ENCODE measurements at regions not wholly inside any gene's neighbourhood (a gene's known extent, or its start where the extent isn't known, plus 50 kb on each side); places are given as distances from the start of the nearest gene placed in this dataset.

DNA sequence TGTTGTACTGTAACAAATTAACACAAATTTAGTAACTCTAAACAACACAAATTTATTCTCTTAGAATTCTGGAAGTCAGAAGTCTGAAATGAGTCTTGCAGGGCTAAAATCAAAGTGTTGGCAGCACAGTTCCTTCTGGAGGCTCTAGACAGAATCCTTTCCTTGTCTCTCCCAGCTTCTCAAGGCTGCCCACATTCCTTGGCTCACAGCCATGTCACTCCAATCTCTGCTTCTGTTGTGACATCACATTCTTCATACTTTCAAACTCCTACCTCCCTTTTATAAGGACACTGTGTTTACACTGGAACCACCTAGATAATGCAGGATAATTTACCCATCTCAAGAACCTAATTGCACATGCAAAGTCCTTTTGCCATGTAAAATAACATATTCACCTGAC, 225.0 kb upstream of the PRMT6 start:
- H3K4me1 ChIP-seq (ENCODE audit: control insufficient read depth in 1 of 2, low read depth in 2 of 2) = no peaks in the 10 kb centered on the region
- H3K4me3 ChIP-seq = no peak overlapping the region
- H3K27ac ChIP-seq = no peak overlapping the region
- no peaks in the 10 kb centered on the region for H3K36me3 ChIP-seq
- ATAC-seq (ENCODE audit: insufficient number of reproducible peaks, low FRiP score, low read depth) (no peak), DNase-seq (ENCODE audit: low spot score) (no peak)
- peaks cover 5% of the 10 kb centered on the region for H3K9me3 ChIP-seq
- TF ChIP-seq, protein P1, sequence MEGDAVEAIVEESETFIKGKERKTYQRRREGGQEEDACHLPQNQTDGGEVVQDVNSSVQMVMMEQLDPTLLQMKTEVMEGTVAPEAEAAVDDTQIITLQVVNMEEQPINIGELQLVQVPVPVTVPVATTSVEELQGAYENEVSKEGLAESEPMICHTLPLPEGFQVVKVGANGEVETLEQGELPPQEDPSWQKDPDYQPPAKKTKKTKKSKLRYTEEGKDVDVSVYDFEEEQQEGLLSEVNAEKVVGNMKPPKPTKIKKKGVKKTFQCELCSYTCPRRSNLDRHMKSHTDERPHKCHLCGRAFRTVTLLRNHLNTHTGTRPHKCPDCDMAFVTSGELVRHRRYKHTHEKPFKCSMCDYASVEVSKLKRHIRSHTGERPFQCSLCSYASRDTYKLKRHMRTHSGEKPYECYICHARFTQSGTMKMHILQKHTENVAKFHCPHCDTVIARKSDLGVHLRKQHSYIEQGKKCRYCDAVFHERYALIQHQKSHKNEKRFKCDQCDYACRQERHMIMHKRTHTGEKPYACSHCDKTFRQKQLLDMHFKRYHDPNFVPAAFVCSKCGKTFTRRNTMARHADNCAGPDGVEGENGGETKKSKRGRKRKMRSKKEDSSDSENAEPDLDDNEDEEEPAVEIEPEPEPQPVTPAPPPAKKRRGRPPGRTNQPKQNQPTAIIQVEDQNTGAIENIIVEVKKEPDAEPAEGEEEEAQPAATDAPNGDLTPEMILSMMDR (IDR thresholded peaks at IDR 0.05) = no peak
- H3K27me3 ChIP-seq (replicated peaks; ENCODE audit: insufficient read depth) = no peaks in the 10 kb centered on the region

DNA sequence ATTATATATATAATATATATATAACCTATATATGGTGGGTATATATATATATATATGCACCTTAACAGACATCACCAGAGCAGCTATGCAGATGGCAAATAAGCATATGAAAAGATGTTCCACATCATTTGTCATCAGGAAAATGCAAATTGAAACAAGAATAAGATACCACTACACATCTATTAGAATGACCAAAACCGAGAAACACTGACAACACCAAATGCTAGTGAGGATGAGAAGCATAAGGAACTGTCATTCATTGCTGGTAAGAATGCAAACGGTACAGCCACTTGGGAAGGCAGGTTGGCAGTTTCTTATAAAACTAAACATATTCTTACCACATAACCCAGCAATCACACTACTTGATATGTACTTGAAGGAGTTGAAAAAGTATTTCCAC, 219.8 kb upstream of the PRMT6 start:
- H3K27ac ChIP-seq = no peak overlapping the region
- DNase-seq (ENCODE audit: low spot score) (no peak), ATAC-seq (ENCODE audit: insufficient number of reproducible peaks, low FRiP score, low read depth) (no peak)
- no peaks in the 10 kb centered on the region for H3K36me3 ChIP-seq
- no peaks in the 10 kb centered on the region for H3K4me1 ChIP-seq (ENCODE audit: control insufficient read depth in 1 of 2, low read depth in 2 of 2)
- H3K4me3 ChIP-seq = no peak overlapping the region
- TF ChIP-seq, protein P1 (IDR thresholded peaks at IDR 0.05) = no peak
- no peaks in the 10 kb centered on the region for H3K9me3 ChIP-seq
- H3K27me3 ChIP-seq (replicated peaks; ENCODE audit: insufficient read depth) = no peaks in the 10 kb centered on the region

DNA sequence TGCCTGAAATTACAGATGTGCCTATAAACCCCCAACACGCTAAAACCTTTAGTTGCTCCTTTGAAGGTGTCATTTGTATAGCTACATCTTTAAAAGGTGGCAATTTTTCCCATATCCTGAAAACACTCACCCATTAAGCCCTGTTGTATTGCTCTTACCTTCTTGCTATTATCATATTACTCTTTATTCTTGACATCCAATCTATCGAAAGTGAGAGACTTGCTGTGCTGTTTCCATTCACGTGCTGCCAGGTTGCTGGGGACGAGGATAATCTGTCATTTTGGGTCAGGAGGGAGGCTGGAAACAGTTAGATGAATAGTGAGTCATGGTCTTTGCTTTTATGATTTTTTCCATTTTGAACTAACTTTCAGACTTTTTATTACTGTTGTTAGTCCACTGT, 213.0 kb upstream of the PRMT6 start:
- H3K4me1 ChIP-seq (ENCODE audit: control insufficient read depth in 1 of 2, low read depth in 2 of 2) = no peaks in the 10 kb centered on the region
- no peaks in the 10 kb centered on the region for H3K9me3 ChIP-seq
- H3K36me3 ChIP-seq = no peaks in the 10 kb centered on the region
- ATAC-seq (ENCODE audit: insufficient number of reproducible peaks, low FRiP score, low read depth) (no peak), DNase-seq (ENCODE audit: low spot score) (no peak)
- no peak overlapping the region for H3K27ac ChIP-seq
- TF ChIP-seq, protein P1 (IDR thresholded peaks at IDR 0.05) = no peak
- no peaks in the 10 kb centered on the region for H3K27me3 ChIP-seq (replicated peaks; ENCODE audit: insufficient read depth)
- H3K4me3 ChIP-seq = no peak overlapping the region

DNA sequence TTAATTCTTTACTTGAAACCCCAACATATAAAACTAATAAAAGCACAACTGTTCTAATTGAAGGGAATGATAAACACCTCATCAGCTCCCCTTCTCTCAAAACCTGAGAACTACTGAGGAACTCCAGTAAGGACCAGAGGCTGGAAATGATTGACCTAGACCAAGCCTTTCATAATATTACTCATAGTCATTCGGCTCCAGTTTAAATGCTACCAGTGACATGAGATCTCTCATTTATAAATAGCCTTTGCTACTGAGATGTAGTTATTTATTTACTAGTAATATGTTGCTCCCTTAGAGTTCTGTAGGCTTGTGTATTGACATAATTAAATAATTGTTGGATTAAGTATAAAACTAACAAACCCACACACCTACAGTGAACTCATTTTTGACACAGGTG, 209.8 kb upstream of the PRMT6 start:
- Histone ChIP-seq H3K4me1 (ENCODE audit: control insufficient read depth in 1 of 2, low read depth in 2 of 2) (no peaks in the 10 kb centered on the region), H3K27ac (no peak overlapping the region), H3K27me3 (replicated peaks; ENCODE audit: insufficient read depth) (no peaks in the 10 kb centered on the region), H3K4me3 (no peak overlapping the region), H3K9me3 (no peaks in the 10 kb centered on the region), H3K36me3 (no peaks in the 10 kb centered on the region)
- TF ChIP-seq, protein P1 (IDR thresholded peaks at IDR 0.05) = no peak
- ATAC-seq (ENCODE audit: insufficient number of reproducible peaks, low FRiP score, low read depth) (no peak), DNase-seq (ENCODE audit: low spot score) (no peak)

DNA sequence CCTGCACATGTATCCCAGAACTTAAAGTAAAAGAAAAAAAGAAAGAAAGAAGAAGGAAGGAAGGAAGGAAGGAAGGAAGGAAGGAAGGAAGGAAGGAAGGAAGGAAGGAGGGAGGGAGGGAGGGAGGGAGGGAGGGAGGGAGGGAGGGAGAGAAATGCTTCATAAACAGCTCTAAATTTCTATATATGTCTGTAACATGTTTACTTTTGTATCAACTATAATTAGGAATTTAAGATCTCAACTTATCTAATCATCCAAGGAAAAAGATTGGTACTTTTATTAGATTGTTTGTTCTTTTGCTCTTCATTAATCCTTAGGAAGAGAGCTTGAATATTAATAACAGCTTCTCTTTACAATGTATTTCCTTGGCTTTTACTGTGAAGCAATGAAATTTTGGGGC, 195.4 kb upstream of the PRMT6 start:
- Histone ChIP-seq H3K36me3 (no peaks in the 10 kb centered on the region), H3K9me3 (no peaks in the 10 kb centered on the region), H3K27me3 (replicated peaks; ENCODE audit: insufficient read depth) (no peaks in the 10 kb centered on the region), H3K4me3 (no peak overlapping the region), H3K27ac (no peak overlapping the region), H3K4me1 (ENCODE audit: control insufficient read depth in 1 of 2, low read depth in 2 of 2) (no peaks in the 10 kb centered on the region)
- TF ChIP-seq, protein P1 (IDR thresholded peaks at IDR 0.05) = no peak
- DNase-seq (ENCODE audit: low spot score) = no peak
- no peak for ATAC-seq (ENCODE audit: insufficient number of reproducible peaks, low FRiP score, low read depth)

All from thoracic aorta (tissue), 2 donors.